ENCODE measurements at regions not wholly inside any gene's neighbourhood (a gene's known extent, or its start where the extent isn't known, plus 50 kb on each side); places are given as distances from the start of the nearest gene placed in this dataset.
"Not testable (repeated sequence)": the region's sequence is repeated elsewhere in the genome, so short reads cannot be mapped to it uniquely, and the experiment has no call there.

- not testable (repeated sequence) for DNase-seq
Measured at GRCh38 chr4:128646893-128647292, 162.6 kb upstream of the JADE1 start.

- not testable (repeated sequence) for DNase-seq
Measured at GRCh38 chr4:128644693-128645654, 164.5 kb upstream of the JADE1 start.

GRCh38 chr4:128644107-128644506 lies 165.4 kb upstream of the JADE1 start:
- not testable (repeated sequence) for DNase-seq

DNA sequence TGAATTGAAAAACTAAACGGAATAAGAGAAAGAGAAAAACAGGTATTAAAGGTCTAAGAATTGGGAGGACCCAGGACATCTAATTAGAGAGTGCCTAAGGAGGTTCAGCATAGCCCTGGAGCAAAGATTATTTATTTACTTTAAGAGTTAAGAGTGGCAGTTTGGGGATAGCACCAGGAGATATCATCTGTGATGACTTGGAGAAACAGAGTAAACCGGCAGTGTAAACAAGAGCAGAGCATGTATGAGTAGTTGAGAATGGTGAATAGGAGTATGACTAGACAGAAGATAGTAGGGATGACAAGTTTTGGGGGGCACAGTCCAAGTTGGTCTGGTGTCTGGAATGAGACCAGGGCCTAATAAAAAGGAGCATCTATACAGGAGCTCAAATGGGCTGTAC lies 167.9 kb upstream of the JADE1 start:
- DNase-seq = not testable (repeated sequence)

- no peak for DNase-seq
Measured at GRCh38 chr4:128639541-128640270, 169.8 kb upstream of the JADE1 start.

DNA sequence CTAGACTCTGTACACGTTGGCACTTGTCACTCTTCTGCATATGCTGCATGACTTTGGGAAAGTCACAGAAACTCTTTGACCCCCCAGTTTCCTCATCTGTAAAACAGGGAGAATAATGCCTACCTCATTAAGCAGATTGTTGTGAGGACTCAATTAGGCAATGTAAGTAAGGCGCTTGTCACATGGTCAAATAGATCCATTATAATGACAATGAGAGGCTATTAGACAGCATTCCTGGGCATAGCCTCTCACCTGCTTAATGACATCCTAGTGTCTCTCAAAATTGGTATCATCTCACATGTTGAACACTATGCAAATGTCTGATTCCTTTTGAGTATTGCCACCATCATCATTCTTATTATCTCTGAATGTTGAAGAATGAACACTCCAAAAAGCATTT lies 172.6 kb upstream of the JADE1 start:
- no peak for DNase-seq

GRCh38 chr4:128635955-128636560 lies 173.4 kb upstream of the JADE1 start:
- no peak for DNase-seq

DNA sequence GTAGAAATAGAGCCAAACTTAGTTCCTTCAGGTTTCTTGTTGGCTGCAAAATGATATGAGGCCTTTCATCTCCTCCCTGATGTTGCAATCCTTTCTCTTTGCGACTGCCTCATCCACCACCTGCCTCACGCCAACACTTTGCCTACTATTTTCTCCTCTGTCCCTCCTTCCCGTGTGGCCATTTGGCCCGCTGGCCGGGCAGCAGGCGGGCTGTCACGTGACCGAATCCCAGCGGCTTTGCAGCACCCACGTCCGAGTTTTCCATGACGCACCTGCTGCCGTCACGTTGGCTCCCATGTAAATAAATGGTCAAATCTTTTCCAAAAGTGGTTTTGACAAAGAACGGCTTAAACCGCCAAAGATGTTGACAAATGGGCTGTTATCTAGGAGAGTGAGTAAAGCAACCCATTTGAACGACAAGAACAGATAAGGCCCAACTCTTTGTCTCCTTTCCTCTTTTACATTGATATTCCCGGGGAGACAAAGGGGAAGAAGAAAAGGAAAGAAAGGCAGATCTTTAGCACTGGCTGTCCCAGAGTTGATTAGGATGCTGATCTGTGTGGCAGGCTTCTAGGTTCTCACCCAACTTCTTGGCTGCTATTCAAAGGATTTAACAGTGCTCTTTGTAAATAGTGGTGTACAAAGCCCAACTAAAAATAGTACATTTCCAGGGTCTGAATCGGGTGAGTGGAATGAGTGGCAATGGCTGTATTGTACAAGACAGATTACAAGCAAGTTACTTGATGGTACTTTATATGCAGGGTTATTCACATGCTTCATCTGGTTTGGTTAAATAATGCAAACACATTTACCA lies 174.2 kb upstream of the JADE1 start:
- no peak for DNase-seq

- DNase-seq = no peak
Measured at GRCh38 chr4:128633067-128633466, 176.4 kb upstream of the JADE1 start.

DNA sequence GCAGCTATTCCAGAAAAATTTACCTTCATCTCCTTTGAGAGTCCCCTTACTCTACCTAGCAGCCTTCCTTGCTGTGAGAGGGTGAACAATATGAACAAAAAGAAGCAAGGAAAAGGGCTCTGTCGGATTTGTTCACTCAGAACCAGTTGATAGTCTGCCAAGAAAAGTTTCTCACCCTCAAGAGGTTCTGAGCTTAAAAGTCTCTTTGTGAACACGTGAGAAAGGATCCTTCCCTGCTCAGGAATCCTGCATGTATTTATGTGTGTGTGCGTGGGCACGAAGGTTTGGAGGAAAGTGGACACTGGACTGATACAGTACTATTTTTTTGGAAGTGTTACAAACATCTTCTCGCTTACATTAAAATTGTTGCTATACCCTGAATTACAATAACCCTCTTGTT lies 178.6 kb upstream of the JADE1 start:
- DNase-seq = no peak

DNA sequence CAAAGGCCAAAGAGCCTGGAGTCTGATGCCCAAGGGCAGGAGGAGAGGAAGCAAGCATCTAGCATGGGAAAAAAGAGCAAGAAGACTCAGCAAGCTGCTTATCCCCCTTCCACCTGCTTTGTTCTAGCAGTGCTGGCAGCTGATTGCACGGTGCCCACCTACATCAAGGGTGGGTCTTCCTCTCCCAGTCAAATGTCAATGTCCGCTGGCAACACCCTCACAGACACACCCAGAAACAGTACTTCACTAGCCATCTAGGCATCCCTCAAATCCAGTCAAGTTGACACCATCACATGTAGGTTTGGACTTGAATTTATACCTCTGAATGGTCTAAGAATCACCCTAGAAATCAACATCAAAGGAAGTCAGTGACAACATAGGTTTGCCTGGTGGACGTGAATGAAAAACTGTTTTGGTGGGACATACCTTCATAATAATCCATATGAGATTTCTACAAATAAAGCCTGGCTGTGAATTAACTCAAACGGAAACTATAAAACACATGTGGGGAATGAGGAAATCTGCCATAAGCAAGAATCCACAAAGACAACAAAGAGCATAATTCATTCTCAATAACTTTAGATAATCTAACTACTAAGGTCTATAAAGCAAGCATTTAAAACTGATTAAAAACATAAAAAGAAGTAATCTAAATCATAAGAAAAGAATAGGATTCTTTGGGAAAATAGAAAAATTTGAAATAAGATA lies 185.8 kb upstream of the JADE1 start:
- DNase-seq = no peak

GRCh38 chr4:128620279-128620965 lies 189.1 kb upstream of the JADE1 start:
- not testable (repeated sequence) for DNase-seq

DNA sequence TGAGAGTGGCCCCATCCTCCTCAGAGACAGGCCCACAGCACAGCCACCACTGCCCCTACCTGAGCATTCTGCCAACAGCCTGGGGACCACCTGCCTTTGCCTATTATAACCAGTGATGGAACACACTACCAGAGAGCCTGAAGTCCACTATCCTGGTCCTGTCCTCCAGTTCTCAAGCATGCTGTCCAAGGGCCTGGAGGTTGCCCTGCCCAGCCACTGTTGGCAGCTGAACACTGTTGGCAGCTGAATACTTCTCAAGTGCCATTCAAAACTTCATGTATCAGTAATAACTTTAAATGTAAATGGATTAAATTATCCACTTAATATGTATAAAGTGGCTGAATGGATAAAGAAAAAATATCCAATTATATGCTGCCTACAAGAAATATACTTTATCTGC lies 194.3 kb upstream of the JADE1 start:
- DNase-seq = no peak

DNA sequence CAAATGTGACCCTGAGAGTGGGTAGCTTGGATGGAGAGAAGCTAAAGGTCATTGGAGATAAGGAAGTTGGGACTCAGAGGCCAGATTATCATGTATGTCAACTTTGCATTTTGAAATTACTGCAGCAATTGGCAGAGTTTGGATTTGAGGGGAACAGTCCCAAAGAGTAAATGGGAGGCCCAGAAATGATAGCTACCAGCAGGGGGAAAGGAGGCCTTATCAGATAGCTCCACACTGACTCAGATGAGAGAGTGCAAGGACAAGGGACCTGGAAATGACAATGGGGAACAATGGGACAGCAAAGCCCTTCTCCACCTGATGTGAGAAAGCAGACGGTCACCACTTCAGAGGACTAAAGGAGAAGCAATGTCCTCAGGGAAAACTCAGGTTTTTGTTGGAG lies 201.5 kb upstream of the JADE1 start:
- DNase-seq = no peak

- DNase-seq = no peak
Measured at GRCh38 chr4:128606173-128606572, 203.3 kb upstream of the JADE1 start.

GRCh38 chr4:128604840-128605239 lies 204.7 kb upstream of the JADE1 start:
- no peak for DNase-seq

DNA sequence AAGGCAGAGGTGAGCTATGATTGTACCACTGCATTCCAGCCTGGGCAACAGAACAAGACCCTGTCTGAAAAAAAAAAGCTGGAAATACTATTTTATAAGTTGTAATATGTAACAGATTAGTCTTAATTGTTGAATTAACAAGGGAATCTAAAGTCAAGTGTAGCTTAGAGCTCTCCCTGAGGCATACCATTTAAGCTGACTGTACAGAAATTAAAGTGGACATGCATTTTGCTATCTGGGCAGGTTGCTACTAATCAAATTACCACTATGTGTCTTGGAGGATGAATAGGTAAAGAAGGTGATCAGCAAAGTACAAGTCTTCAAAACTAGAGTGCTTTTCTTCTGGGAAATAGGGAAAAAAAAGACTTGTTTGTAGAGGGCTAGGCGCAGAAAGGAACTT lies 205.3 kb upstream of the JADE1 start:
- no peak for DNase-seq

GRCh38 chr4:128603081-128603480 lies 206.4 kb upstream of the JADE1 start:
- no peak for DNase-seq

DNA sequence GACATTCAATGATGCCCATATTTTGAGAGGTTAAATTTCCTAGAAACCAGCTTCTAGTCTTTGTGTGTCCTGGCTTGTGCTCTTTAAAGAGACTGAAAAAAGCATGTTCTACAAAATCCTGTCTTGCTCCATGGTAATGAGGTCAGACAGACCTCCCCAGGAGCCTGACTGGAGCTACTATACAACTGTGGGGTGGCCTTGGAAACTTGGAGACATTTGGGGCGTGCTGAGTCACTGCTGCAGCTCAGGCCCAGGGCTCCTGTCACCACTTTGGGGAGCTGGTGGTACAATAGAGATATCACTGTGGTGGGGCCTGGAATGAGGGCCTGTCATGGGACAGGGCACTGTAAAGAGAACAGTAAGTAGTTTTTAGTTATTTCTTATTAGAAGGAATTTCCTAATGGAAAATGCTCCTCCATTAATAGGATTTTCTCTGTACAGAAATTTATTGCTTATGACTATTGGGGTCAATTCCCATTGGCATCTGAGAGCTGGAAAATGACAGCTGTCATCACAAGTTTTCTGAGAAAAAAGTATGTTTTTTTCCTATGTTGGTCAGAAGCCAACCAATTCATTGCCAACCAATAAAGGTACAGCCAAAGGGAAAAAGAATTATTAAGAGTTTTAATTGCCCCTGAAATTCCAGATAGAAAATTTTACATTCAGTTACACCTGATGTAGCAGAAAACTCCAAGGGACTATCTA lies 207.4 kb upstream of the JADE1 start:
- DNase-seq = no peak

- DNase-seq = no peak
Measured at GRCh38 chr4:128600996-128601871, 208.3 kb upstream of the JADE1 start.

Data from T-helper 9 cell (primary cell).